ENCODE measurements at regions not wholly inside any gene's neighbourhood (a gene's known extent, or its start where the extent isn't known, plus 50 kb on each side); places are given as distances from the start of the nearest gene placed in this dataset.

GRCh38 chr2:66093371-66093770 is 341.6 kb upstream of the MEIS1 start:
- no peak for DNase-seq

- no peak for DNase-seq
These were observed 349.9 kb upstream of the MEIS1 start for GRCh38 chr2:66084948-66085590.

GRCh38 chr2:66082581-66082980 is 352.3 kb upstream of the MEIS1 start:
- no peak for DNase-seq

GRCh38 chr2:66080127-66080526 is 354.8 kb upstream of the MEIS1 start:
- DNase-seq: no peak

- no peak for DNase-seq
These were observed 361.8 kb upstream of the MEIS1 start for GRCh38 chr2:66073172-66073571.

GRCh38 chr2:66070721-66071602 is 364.0 kb upstream of the MEIS1 start:
- peak; percentile 81 for DNase-seq

- no peak for DNase-seq
These were observed 364.8 kb upstream of the MEIS1 start for GRCh38 chr2:66069937-66070720.

- no peak for DNase-seq
These were observed 368.9 kb upstream of the MEIS1 start for GRCh38 chr2:66066032-66066431.

GRCh38 chr2:66059332-66059731 is 375.6 kb upstream of the MEIS1 start:
- DNase-seq: no peak

GRCh38 chr2:66058675-66059074 is 376.2 kb upstream of the MEIS1 start:
- no peak for DNase-seq

- no peak for DNase-seq
These were observed 377.1 kb upstream of the MEIS1 start for GRCh38 chr2:66057844-66058243.

GRCh38 chr2:66050392-66050791 is 384.5 kb upstream of the MEIS1 start:
- DNase-seq: no peak

GRCh38 chr2:66048667-66049066 is 386.3 kb upstream of the MEIS1 start:
- no peak for DNase-seq

GRCh38 chr2:66041902-66042657 is 392.8 kb upstream of the MEIS1 start:
- DNase-seq: no peak

GRCh38 chr2:66036948-66037347 is 398.0 kb upstream of the MEIS1 start:
- DNase-seq: peak; percentile 1

GRCh38 chr2:66034467-66034866 is 400.5 kb upstream of the MEIS1 start:
- no peak for DNase-seq

GRCh38 chr2:66032226-66032775 is 402.6 kb upstream of the MEIS1 start:
- no peak for DNase-seq

GRCh38 chr2:66031236-66031635 is 403.7 kb upstream of the MEIS1 start:
- DNase-seq: no peak

GRCh38 chr2:66030553-66030952 is 404.4 kb upstream of the MEIS1 start:
- DNase-seq: no peak

GRCh38 chr2:66024391-66024790 is 410.5 kb upstream of the MEIS1 start:
- no peak for DNase-seq

GRCh38 chr2:66021296-66021695 is 413.6 kb upstream of the MEIS1 start:
- peak; percentile 3 for DNase-seq

- DNase-seq: no peak
These were observed 417.2 kb upstream of the MEIS1 start for GRCh38 chr2:66017763-66018162.

- DNase-seq: no peak
These were observed 420.5 kb upstream of the MEIS1 start for GRCh38 chr2:66014450-66014849.

Data from NCI-H2227 treated with DMSO at 0.1 percent for 48 hours (cell line).